NCI-H748 (cell line): ENCODE measurements at regions not wholly inside any gene's neighbourhood (a gene's known extent, or its start where the extent isn't known, plus 50 kb on each side); places are given as distances from the start of the nearest gene placed in this dataset.

Experiments
- DNase-seq: peaks from one replicate; lab custom pipeline; 2025; ENCODE audit not compliant: unreplicated experiment; lab: John Stamatoyannopoulos, UW

DNA sequence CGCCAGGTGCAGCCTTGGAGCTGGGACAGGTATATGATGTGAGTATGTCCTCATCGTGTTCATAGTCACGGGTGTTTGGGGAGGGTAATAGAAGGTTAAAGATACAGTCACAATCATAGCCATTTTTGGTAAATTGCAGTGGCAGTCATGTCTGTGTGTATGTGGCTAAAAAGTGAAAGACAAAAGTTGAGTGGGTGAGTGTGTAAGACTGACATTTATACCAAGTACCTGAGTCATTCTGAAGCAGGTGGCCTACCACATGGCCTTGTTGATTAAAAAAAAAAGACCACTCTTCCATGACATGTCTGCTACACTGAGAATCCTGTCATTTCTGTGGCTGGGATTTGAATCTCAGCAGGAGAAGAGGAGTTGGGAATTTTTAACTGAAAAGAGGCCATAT is 181.9 kb downstream of the SCP2D1 start:
- no peak for DNase-seq

DNA sequence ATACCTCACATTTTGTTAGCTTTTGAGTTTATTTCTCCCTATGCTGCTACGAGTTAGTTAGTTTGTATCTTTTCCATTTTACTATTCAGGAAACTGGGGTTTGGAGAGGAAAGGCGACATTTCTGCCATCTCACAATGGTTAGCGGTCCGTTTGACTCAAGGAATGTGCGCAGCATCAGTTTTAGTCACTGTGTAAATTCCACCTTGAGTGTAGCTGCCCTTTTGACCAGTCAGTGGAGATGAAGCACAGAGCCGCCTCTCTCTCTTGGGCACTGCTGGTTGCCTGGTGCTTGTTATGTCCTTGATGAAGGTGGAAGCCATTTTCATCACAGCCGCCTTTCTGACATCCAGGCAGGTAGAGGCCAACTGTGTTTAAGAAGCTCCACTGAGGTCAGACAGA is 185.5 kb downstream of the SCP2D1 start:
- DNase-seq, result no peak

DNA sequence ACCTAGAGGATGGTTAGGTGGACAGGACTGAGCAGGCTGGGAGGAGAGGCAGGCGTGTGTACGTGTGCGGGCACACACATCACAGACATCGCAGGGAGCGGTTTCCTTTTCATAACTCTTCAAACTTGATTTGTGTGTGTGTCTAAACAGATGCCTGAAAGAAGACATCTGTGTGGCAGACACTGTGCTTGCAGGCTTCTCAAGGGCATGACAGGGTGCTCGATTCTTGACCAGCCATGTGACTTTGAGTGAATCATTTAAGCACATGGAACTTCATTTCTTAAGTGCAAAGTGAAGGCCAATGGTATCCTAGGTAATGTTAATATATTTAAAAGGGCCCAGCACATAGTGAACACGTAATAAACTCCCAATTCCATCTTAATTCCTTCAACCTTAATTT is 186.5 kb downstream of the SCP2D1 start:
- no peak for DNase-seq

DNA sequence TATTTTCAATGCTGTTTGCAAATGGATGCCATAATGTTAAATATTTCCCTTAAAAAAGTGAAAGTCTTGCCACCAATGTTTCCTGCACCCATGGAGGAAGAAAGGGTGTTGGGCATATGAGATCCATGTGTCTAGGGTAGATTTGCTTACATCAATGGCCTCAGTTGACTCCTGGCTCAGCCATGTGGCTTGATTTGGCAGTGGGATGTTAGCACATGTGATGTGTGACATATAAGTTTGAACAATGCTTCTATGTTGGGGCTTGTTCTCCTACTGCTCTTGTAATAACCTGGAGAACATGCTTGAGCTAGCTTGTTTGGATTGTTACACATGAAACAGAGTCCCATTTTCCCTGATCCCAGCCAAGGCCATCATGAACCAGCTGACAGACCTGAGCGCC is 187.6 kb downstream of the SCP2D1 start:
- DNase-seq, result no peak

DNA sequence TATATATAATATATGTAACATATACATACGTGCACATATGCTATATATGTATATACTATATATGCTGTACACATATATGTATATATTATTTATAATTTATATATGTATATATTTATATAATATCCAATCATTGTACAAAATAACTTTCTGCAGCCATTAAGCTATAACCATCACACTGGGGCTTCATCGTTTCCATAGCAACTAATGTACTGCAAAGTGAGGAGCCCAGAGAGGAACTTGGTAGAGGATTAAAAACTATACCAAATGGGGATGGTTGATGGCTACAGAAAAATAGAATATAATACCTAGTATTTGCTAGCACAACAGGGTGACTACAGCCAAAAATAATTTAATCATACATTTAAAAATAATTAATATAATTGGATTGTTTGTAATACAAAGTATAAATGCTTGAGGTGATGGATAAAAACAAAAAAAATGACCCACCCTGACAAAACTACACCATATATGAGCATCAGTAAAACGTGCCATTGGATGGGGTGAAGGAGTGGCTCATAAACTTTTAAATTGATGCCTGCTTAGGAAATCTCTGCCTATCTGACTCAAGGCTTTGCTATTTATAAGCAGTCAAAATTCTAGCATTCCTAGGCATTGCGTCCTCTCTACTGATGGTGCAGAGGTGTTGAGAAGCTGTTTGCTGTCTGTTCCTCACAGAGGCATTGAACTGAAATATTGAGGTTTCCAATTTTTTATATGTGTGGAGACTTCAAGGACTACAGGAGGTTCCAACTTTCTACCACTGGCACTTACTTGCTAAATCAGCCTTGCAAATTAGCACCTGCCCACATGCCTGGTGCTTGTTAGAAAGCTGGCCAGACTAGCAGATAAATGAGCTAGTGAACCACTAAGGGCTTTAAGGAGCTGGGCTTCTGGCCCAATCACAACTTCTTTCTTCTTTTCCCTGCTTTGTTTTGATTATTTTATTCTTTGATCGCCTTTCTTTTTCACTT is 190.1 kb downstream of the SCP2D1 start:
- DNase-seq, result peak; percentile 27

DNA sequence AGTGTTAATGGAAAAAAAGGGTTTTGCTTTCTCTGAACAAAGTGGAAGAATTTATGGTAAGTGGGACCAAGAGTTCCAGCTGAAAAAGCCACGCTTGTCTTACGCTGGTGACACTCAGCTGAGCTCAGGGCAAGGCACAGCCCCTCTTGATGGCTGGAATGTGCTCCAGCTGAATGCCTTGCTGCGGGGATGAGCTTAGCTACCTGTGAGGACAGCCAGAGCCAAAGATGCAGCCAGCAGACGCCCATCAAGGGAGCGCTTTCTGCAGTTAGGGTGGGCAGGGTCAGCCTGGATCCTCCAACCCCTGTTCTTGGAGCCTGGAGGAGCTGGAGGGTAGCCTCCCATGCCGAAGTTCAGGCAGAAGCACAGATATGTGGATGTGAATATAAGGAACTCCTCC is 191.4 kb downstream of the SCP2D1 start:
- DNase-seq, result no peak

DNA sequence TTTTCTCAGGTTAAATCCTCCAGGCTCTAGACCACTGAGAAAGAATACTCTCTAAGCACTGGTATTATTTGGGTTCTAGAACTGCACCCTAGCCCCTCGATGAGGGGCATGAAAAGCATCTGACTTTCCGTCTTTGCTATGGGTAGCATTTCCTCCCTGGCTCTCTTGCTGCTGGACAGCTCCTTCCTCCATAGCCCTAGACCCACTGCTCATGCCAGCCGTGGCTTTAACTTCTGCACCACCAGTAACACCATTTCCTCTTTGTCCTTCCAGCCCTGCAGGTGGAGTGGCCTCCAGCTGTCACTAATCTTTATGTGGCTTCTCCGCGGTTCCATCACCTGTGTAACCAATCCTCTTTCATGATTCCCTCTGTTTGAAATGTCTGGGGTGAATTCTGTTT is 194.9 kb downstream of the SCP2D1 start:
- no peak for DNase-seq

DNA sequence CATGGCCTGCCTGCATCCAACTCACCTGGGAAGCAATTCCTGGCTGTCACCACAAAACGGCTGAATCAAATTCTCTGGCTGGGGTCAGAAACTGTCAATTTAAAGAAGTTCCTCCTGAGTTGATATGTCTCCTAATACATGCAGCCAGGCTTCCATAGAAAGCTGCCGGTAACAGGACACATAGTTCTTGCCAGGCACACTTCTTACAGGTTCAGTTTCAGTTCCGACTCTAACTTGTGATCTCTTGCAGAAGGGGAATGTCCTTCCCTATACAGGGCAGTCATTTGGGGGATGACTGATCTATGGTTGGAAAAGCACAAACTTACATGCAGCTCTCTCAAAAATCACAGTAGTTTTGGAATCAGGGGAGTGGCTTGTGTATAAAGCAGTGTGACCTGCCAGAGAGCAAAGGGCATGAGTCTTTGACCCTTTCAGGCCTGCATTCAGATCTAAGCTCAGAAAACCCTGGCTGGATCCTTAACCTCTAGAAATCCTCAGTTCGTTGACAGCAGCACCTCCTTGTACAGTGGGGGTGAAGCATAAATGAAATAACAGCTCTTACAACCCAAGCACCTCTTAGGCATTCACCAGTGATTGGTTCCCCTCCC is 195.6 kb downstream of the SCP2D1 start:
- no peak for DNase-seq

DNA sequence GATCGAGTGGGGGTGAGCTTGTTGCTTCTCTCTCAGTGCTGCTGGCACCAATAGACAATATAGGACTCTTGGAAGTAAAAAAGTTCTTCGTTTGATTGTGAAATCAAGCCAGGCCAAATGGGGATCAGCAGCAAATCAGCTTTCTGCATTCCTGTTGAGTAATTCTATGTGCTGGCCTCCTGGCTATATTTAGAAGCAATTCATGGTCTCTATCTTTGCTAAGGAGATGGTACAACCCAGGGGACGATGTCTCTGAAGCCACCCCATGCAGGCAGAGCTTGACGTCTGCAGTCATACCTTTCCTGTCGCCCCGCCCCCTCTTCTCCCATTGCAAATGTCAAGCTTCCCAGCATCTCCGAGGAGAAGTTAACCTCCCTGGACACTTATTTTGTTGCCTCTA is 199.1 kb downstream of the SCP2D1 start:
- DNase-seq, result no peak

DNA sequence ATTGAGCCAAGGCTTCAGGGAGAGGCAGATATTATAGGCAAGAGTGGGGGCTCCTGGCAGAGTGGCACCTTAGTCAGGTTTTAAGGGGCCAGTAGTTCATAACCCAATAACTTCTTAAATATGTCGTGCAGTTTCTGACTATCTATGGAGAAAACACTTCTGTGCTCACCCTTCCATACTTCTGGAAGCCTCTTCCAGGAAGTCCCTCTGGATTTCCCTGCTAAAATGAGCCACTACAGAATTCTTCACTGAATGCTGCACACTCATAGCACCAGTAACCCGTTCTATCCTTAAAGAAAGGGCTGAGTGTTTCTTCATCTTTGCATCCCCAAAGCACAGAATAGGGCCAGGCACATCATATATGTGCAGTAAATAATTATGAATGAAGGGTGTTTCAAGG is 198.5 kb upstream of the SLC24A3 start:
- DNase-seq, result no peak

DNA sequence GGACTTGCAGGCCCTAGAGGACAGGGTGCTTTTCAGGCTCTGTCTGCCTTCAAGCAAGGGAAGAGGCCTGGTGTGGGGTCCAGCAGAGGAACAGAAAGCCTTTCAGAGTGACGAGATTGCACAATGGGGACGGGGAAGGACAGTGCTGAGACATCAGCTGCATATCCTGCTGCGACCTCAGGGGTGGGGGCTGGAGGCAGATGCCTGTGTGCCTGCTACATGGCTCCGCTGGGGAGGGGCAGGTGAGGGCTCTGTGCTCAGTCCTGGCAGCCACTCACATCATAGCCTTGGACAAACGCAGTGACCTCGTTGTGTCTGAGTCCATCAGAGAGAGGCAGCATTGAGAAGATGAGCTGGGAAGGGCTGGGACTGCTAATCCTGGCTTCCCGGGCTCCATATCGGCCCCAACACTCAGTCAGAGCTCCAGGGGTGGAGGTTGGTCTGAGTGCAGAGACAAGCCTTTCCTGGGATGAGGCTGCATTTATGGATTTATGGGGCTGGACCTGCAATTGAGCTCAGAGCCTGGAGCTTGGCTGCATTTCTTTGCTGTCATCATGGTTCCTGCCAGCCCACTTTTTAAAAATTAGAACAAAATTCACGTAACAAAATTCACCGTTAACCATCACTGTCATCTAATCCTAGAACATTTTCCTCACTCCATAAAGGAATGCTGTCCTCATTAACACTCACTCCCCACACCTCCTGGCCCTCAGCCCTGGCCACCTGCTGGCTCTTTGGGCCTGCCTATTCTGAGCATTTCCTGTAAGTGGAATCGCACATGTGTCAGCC is 196.9 kb upstream of the SLC24A3 start:
- no peak for DNase-seq

DNA sequence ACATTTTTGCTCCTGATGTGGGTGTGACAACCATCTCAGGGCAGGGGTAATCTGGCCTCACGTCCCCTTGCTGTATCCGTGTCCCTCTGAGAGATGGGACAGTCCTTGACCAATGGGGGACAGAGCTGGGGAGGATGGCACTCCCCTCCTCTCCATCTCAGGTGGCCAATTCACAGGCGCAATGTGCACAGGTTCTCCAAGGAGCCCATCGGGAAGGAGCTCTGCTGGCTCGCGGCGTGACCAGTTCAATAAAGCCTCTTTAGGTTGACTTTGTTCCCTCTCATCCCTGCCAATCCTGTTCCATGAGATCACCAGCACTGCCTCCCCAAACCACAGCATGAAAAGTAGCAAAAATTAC is 196.3 kb upstream of the SLC24A3 start:
- DNase-seq, result no peak

DNA sequence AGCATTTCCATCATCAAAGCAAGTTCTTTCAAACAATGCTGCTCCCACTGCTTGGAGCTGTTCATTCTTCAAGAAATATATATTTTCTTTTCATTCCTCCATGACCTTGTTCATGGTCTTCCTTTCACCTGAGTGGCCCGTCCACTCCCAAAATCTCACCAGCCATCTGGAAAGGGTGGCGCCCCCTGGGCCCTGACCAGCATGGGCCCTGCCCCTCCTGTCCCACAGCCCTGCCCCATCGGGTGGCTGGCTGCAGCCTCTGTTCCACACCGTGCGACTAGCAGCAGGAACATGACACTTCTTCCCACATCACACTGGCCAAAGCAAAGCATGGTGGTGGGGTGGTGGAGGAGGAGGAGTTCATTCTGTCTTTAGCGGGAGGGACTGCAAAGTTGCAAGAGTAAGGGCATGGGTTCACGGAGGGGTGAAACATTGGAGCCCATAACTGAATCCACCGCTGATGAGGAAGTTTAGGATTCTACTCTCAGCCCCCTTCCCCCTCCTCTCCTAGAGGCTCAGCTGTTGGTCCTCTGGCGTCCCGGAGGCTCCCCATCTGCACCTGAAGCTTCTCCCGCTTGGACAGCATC is 195.2 kb upstream of the SLC24A3 start:
- no peak for DNase-seq

DNA sequence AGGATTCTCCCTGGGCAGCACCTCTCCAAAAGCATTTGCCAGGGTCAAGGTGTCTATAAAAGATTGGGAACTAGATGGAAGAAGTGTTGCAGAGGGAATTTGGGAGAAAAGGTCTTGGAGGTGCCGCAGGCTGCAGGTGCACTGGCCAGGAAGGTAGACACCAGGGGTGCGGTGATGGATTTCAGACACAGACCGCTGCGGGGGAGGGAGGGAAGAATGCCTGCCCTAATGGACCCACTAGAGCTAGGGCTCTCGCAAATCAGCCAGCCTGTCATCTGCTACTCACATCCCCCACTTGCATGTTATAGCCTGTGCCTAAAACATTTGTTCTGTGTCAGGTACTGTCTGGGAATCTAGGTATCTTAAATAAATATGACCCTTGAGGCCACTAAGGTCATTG is 193.6 kb upstream of the SLC24A3 start:
- DNase-seq, result no peak

DNA sequence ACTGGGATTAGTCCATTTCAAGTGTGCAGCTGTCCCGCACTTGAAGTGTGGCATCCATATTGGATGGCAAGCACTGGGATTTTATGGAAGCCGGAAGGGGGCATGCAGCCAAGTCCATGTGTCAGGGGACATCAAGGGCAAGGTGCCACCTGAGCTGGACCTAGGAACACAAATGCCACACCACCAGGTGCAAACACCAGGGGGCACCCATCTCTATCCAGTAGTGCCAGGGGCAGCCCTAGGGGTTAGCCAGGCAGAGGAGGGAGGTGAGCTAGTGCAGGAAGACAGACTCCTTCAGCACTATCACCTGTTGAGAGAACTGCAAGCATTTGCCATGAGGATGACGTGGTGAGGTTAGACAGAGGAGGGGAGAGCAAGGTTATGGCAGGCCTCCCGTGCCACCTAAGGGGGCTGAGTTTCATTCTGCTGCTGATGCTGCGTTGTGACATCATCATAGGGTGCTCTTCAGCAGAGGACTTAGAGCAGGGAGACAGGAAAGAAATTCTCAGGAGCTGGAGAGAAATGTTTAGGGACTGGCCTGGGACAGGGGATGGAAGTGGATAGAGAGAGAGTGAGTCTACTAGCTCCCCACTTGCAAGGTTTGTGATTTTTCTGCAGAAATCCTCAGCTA is 192.6 kb upstream of the SLC24A3 start:
- DNase-seq, result no peak

DNA sequence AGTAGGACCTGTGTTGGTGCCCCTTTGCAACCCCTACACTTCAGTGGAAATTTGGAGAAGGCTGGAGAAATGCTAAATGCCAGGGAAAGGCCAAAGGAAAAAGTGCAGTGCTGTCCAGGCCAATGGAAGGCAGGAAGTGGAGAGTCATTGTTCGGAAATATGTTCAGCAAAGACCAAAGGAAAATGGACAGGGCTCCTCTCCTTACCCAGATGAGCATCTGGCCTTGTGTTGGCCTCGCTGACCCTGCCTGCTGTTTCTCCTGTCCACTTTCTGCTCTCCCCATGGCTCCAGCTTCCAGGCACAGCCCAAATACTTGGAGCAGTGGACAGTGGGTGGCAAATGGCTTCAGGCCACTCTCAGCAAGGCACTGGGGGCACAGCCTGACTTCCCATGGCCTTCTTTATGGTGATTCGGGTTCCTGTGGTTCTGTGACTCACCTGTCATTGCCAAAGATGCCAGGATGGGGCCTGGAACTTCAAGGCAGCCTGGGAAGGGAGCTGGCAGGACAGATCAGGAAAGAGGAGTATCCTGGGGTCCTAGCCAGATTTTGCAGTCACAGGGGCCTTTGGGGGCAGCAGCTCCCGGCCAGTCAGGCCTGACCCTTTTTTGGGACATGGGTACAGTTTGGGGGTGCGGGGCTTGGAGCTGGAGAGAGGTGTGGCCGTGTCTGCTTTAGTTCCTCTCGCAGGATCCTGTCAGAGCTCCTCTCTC is 190.9 kb upstream of the SLC24A3 start:
- no peak for DNase-seq

DNA sequence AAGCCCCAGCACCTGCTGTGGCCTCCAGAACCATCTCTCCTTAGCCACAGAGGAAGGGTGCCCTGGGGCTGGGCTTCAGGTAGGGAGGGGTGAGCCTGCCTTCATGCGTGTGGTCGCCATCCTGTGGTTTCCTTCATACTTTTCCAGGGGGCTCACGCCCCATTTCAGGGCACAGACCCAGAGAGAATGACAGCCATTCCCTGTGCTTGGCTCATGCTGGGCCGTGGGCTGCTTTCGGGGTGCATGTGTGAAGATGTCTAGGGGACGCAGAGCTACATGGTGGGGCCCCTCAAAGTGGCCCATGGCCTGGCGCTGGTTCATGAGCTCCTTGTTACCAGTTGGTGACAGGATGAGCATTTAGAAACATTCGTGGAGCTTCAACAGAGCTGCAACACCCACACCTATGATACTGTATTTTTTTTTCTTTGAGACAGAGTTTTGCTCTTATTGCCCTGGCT is 190.3 kb upstream of the SLC24A3 start:
- no peak for DNase-seq

DNA sequence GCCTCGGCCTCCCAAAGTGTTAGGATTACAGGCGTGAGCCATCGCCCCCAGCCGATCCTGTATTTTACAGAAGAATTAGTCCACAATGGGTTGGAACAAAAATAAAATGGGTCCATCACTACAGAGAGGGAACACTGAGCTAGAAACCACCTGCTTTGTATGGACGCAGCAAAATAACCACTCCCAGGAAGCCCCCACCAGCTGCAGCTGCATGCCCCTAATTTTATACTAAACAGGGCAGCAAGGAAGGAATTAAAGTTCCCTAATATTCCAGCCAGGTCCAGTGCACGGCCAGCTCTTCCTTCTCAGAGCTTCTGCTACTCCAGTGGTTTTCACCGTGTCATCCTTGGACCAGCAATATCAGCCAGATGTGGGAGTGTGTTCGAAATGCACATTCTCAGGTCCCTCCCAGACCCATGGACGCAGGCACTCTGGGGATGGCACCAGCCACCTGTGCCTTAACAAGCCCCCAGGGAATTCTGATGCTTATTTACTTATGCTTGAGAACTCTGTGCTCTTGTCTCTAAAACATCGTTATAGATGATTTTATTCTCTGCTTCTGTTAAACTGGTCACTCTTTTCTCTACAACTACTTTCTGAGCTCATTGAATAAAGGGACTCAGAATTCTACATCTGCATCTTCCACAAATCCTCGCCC is 189.5 kb upstream of the SLC24A3 start:
- DNase-seq, result no peak

DNA sequence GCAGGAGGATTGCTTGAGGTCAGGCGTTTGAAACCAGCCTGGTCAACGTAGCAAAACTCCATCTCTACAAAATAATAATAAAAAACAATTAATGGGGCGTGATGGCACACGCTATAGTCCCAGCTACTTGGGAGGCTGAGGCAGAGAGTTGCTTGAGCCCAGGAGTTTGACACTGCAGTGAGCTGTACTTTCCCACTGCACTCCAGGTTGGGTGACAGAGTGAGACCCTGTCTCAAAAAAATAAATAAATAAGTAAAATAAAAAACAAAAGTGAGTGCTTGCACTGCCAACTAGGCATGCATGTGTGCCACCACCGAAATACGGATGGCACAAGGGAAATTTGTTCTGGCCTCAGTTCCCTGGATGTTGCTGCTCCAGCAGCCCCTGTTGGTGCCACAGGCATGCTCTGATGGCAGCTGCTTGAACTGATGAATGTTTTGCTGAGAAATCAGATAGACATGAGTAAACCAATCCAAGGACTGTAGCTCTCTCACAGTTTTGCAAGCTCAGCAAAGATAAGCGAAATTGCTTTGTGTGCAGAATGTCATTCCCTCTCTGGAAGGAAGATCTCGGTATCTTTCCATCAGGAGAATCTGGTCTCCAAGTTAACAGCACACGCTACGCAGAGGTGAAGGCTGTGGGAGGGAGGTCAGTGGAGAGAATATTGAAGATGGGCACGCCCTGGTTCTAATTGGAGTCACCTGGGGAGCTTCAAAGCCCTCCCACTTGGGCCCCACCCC is 188.0 kb upstream of the SLC24A3 start:
- DNase-seq, result peak; percentile 31
